GM21390 (cell line): ENCODE measurements at regions not wholly inside any gene's neighbourhood (a gene's known extent, or its start where the extent isn't known, plus 50 kb on each side); places are given as distances from the start of the nearest gene placed in this dataset.

ENCODE experiments used
- ATAC-seq: cut with Tn5 transposase; IDR thresholded peaks from one replicate; pipeline ENCODE4 v1.9.1; 2021; ENCODE audit not compliant: unreplicated experiment

GRCh38 chr1:98048751-98049325 is 128.0 kb upstream of the DPYD start:
- no peak for ATAC-seq

- ATAC-seq: peak; percentile 61
Observed at GRCh38 chr1:98048244-98048643, 127.4 kb upstream of the DPYD start.

- ATAC-seq: no peak
Observed at GRCh38 chr1:98047171-98047570, 126.3 kb upstream of the DPYD start.

GRCh38 chr1:98045767-98046641 is 125.2 kb upstream of the DPYD start:
- no peak for ATAC-seq

- ATAC-seq: no peak
Observed at GRCh38 chr1:98045211-98045766, 124.5 kb upstream of the DPYD start.

GRCh38 chr1:98044766-98045165 is 123.9 kb upstream of the DPYD start:
- ATAC-seq: no peak

- no peak for ATAC-seq
Observed at GRCh38 chr1:98044071-98044697, 123.3 kb upstream of the DPYD start.

GRCh38 chr1:98035602-98036002 is 114.8 kb upstream of the DPYD start:
- ATAC-seq: no peak

- no peak for ATAC-seq
Observed at GRCh38 chr1:98034505-98034904, 113.7 kb upstream of the DPYD start.

- ATAC-seq: no peak
Observed at GRCh38 chr1:98032958-98033357, 112.1 kb upstream of the DPYD start.

- ATAC-seq: no peak
Observed at GRCh38 chr1:98030976-98031375, 110.1 kb upstream of the DPYD start.

- no peak for ATAC-seq
Observed at GRCh38 chr1:98030483-98030882, 109.6 kb upstream of the DPYD start.

GRCh38 chr1:98028800-98029199 is 108.0 kb upstream of the DPYD start:
- no peak for ATAC-seq

GRCh38 chr1:98027103-98027705 is 106.4 kb upstream of the DPYD start:
- no peak for ATAC-seq

GRCh38 chr1:98025858-98026257 is 105.0 kb upstream of the DPYD start:
- ATAC-seq: no peak

GRCh38 chr1:98021126-98021525 is 100.3 kb upstream of the DPYD start:
- ATAC-seq: no peak

- ATAC-seq: no peak
Observed at GRCh38 chr1:98019747-98020146, 98.9 kb upstream of the DPYD start.

- ATAC-seq: no peak
Observed at GRCh38 chr1:98018074-98018473, 97.2 kb upstream of the DPYD start.

GRCh38 chr1:98017184-98017583 is 96.3 kb upstream of the DPYD start:
- no peak for ATAC-seq

GRCh38 chr1:98008373-98008772 is 87.5 kb upstream of the DPYD start:
- ATAC-seq: no peak

- no peak for ATAC-seq
Observed at GRCh38 chr1:98005326-98006010, 84.6 kb upstream of the DPYD start.
